ENCODE measurements at regions not wholly inside any gene's neighbourhood (a gene's known extent, or its start where the extent isn't known, plus 50 kb on each side); places are given as distances from the start of the nearest gene placed in this dataset.

DNA sequence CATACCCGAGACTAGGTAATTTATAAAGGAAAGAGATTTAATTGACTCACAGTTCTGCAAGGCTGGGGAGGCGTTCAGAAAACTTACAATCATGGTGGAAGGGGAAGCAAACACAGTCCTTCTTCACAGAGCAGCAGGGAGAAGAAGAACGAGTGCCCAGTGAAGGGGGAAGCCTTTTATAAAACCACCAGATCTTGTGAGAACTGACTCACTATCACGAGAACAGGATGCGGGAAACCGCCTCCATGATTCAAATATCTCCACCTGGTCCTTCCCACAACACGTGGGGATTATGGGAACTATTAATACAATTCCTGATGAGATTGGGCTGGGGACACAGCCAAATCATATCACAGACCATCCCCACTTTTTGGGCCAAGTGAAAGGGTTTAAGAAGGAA, 58.8 kb upstream of the CTXND1 start:
- Mint-ChIP-seq H3K4me3 (no peak overlapping the region), H3K9me3 (ENCODE audit: insufficient read depth) (no peaks in the 10 kb centered on the region), H3K27ac (no peak overlapping the region), H3K27me3 (peaks cover 48% of the 10 kb centered on the region), H3K4me1 (no peaks in the 10 kb centered on the region)
- DNase-seq (no peak), ATAC-seq (ENCODE audit: low read depth) (no peak)
- ChIA-PET POLR2A (no interaction called here), CTCF (no interaction called here)
- H3K36me3 ChIP-seq (replicated peaks in 1 of 2; ENCODE audit: control extremely low read depth in 1 of 2, control insufficient read depth in 1 of 2, extremely low read depth in 1 of 2, insufficient read depth in 2 of 2, low read length in 1 of 2), result no peaks in the 10 kb centered on the region
- H2AFZ ChIP-seq (ENCODE audit: insufficient read depth, low read depth, low read length, poor library complexity, severe bottlenecking), result no peak overlapping the region
- H3K27me3 ChIP-seq (replicated peaks in 1 of 4; ENCODE audit: control extremely low read depth in 1 of 4, control insufficient read depth in 3 of 4, insufficient read depth in 4 of 4, low read length in 3 of 4), result peaks cover 0 to 19% (median 6%) of the 10 kb centered on the region in 4 experiments
- no peaks in the 10 kb centered on the region for H3K9me3 ChIP-seq (ENCODE audit: control extremely low read depth in 1 of 3, control insufficient read depth in 2 of 3, insufficient read depth in 1 of 3, low read length in 2 of 3)
- WGBS (ENCODE audit: insufficient coverage), result 92% methylated on average over 2 of the region's 7 CpGs
- H3K9ac ChIP-seq (ENCODE audit: low read length), result no peak overlapping the region
- intact Hi-C loops (cut with micrococcal nuclease), result no loop called here
- no peaks in the 10 kb centered on the region for H3K4me1 ChIP-seq (ENCODE audit: control insufficient read depth in 2 of 2, insufficient read depth in 2 of 2, low read length in 2 of 2)
- TF ChIP-seq EZH2 (IDR thresholded peaks at IDR 0.05; ENCODE audit: borderline replicate concordance, insufficient read depth, low read depth, low read length, poor library complexity, severe bottlenecking), result no peak
- TF ChIP-seq, protein P1, sequence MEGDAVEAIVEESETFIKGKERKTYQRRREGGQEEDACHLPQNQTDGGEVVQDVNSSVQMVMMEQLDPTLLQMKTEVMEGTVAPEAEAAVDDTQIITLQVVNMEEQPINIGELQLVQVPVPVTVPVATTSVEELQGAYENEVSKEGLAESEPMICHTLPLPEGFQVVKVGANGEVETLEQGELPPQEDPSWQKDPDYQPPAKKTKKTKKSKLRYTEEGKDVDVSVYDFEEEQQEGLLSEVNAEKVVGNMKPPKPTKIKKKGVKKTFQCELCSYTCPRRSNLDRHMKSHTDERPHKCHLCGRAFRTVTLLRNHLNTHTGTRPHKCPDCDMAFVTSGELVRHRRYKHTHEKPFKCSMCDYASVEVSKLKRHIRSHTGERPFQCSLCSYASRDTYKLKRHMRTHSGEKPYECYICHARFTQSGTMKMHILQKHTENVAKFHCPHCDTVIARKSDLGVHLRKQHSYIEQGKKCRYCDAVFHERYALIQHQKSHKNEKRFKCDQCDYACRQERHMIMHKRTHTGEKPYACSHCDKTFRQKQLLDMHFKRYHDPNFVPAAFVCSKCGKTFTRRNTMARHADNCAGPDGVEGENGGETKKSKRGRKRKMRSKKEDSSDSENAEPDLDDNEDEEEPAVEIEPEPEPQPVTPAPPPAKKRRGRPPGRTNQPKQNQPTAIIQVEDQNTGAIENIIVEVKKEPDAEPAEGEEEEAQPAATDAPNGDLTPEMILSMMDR (IDR thresholded peaks at IDR 0.05), result no peak
- no peaks in the 10 kb centered on the region for H4K20me1 ChIP-seq (ENCODE audit: control insufficient read depth, insufficient read depth, low read length, poor library complexity, severe bottlenecking)
- H3K4me3 ChIP-seq (ENCODE audit: control extremely low read depth in 1 of 5, extremely low read depth in 1 of 5, insufficient read depth in 1 of 5, low read depth in 2 of 5, low read length in 4 of 5), result no peak overlapping the region
- no peaks in the 10 kb centered on the region for H3K79me2 ChIP-seq (ENCODE audit: control insufficient read depth, insufficient read depth, low read length)
- no peak overlapping the region for H3K27ac ChIP-seq (ENCODE audit: low read length in 2 of 2)
- H3K4me2 ChIP-seq (replicated peaks; ENCODE audit: low read depth, low read length, poor library complexity, severe bottlenecking), result no peak overlapping the region

DNA sequence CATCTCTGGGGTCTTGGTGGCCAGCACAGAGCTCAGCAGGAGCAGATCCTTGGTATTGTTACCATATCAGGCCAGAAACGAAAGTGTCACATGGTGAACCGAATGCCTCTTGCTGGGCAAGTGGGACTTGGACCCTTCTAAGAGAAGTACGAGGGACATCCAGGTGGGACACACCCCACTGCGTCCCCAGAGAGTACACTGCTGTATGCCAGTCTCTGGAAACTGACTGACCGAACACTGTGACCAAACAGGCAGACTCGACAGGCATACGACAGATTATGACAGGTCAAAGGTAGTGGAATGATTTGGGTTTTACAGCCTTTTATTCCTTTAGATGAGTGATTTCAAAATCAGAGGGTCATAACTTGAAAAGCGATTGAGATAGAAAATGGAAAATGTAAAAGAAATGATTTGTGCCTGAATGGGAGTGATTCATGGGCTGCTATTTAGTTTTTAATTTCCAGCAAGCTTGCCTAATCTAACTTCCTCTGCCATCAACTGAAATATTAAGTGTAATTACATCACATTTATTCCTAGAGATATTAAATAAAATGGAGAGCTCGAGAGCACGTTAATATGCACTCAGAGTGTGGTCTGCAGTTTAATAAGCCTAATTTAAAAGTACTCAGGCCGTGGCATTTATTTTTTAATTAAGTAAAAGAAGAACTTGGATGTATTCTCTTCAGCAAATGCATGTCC, 63.4 kb upstream of the CTXND1 start:
- CTCF ChIA-PET, result no interaction called here
- 85% methylated on average over 8 of the region's 11 CpGs for WGBS (ENCODE audit: insufficient coverage)
- no peaks in the 10 kb centered on the region for H4K20me1 ChIP-seq (ENCODE audit: control insufficient read depth, insufficient read depth, low read length, poor library complexity, severe bottlenecking)
- POLR2A ChIA-PET, result no interaction called here
- H3K27ac Mint-ChIP-seq, result no peak overlapping the region
- no peaks in the 10 kb centered on the region for H3K36me3 ChIP-seq (replicated peaks in 1 of 2; ENCODE audit: control extremely low read depth in 1 of 2, control insufficient read depth in 1 of 2, extremely low read depth in 1 of 2, insufficient read depth in 2 of 2, low read length in 1 of 2)
- H2AFZ ChIP-seq (ENCODE audit: insufficient read depth, low read depth, low read length, poor library complexity, severe bottlenecking), result no peak overlapping the region
- no peak overlapping the region for H3K4me3 Mint-ChIP-seq
- H3K9ac ChIP-seq (ENCODE audit: low read length), result no peak overlapping the region
- TF ChIP-seq, protein P1 (IDR thresholded peaks at IDR 0.05), result no peak
- no peak for TF ChIP-seq EZH2 (IDR thresholded peaks at IDR 0.05; ENCODE audit: borderline replicate concordance, insufficient read depth, low read depth, low read length, poor library complexity, severe bottlenecking)
- ATAC-seq (ENCODE audit: low read depth), result no peak
- no peaks in the 10 kb centered on the region for H3K9me3 Mint-ChIP-seq (ENCODE audit: insufficient read depth)
- no peak overlapping the region for H3K27ac ChIP-seq (ENCODE audit: low read length in 2 of 2)
- H3K4me1 ChIP-seq (ENCODE audit: control insufficient read depth in 2 of 2, insufficient read depth in 2 of 2, low read length in 2 of 2), result no peaks in the 10 kb centered on the region
- DNase-seq, result no peak
- no peaks in the 10 kb centered on the region for H3K4me1 Mint-ChIP-seq
- peaks cover 32% of the 10 kb centered on the region for H3K27me3 Mint-ChIP-seq
- intact Hi-C loops (cut with micrococcal nuclease), result no loop called here
- no peaks in the 10 kb centered on the region for H3K9me3 ChIP-seq (ENCODE audit: control extremely low read depth in 1 of 3, control insufficient read depth in 2 of 3, insufficient read depth in 1 of 3, low read length in 2 of 3)
- no peak overlapping the region for H3K4me2 ChIP-seq (replicated peaks; ENCODE audit: low read depth, low read length, poor library complexity, severe bottlenecking)
- H3K79me2 ChIP-seq (ENCODE audit: control insufficient read depth, insufficient read depth, low read length), result no peaks in the 10 kb centered on the region
- H3K4me3 ChIP-seq (ENCODE audit: control extremely low read depth in 1 of 5, extremely low read depth in 1 of 5, insufficient read depth in 1 of 5, low read depth in 2 of 5, low read length in 4 of 5), result no peak overlapping the region
- peaks cover 0 to 12% (median 5%) of the 10 kb centered on the region in 4 experiments for H3K27me3 ChIP-seq (replicated peaks in 1 of 4; ENCODE audit: control extremely low read depth in 1 of 4, control insufficient read depth in 3 of 4, insufficient read depth in 4 of 4, low read length in 3 of 4)
